ENCODE measurements at regions not wholly inside any gene's neighbourhood (a gene's known extent, or its start where the extent isn't known, plus 50 kb on each side); places are given as distances from the start of the nearest gene placed in this dataset.

DNA sequence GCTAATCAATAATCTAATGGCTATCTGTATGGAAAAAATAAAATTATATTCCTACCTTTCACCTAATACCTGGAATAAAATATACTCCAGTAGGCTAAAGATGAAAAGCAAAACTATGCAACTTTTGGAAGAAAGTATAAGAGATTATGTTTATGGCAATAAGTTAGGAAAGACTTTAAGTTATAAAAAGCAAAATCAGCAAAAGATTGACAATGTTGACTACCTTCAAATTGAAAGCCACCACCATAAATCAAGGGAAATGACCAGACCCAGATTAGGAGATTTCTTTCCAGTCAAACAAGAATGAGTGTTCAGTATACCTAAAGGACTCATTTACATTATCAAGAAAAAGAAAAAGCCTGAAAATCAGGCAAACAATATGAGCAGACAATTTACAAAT lies 159.1 kb upstream of the ZBED5 start:
- TF ChIP-seq POLR2AphosphoS5 (IDR thresholded peaks at IDR 0.05; ENCODE audit: low read depth, low read length): no peak
- no peak for TF ChIP-seq POLR2A (IDR thresholded peaks at IDR 0.05; ENCODE audit: low read depth, low read length)
- TF ChIP-seq TAF1 (IDR thresholded peaks at IDR 0.05; ENCODE audit: borderline replicate concordance, low read depth, low read length): no peak
